Right cardiac atrium (tissue), 5 donors: ENCODE measurements at regions not wholly inside any gene's neighbourhood (a gene's known extent, or its start where the extent isn't known, plus 50 kb on each side); places are given as distances from the start of the nearest gene placed in this dataset.

Experiments
- ATAC-seq, 2 donors: fragments of 200-7000 bp; cut with Tn5 transposase; one replicate each; pipeline versions ENCODE4 v1.8.0 to v1.9.1; 2020; ENCODE audit warnings: moderate library complexity in 2 of 2, mild to moderate bottlenecking in 1 of 2
- DNase-seq, 3 donors: peaks; one replicate each; pipeline ENCODE4 v3.0.0-alpha.2; 2020
- H3K27ac ChIP-seq: one replicate; pipeline ENCODE4 v1.5.1; 2013; ENCODE audit warnings: mild to moderate bottlenecking, low read length, control low read depth, moderate library complexity
- H3K27me3 ChIP-seq: one replicate; pipeline ENCODE4 v1.6.1; 2013; ENCODE audit not compliant: control insufficient read depth, insufficient read depth
- H3K4me1 ChIP-seq: one replicate; pipeline ENCODE4 v1.6.1; 2013; ENCODE audit warnings: low read length; ENCODE audit not compliant: control insufficient read depth, insufficient read depth
- H3K4me3 ChIP-seq: one replicate; pipeline ENCODE4 v1.5.1; 2013; ENCODE audit warnings: low read length, control low read depth
- H3K9me3 ChIP-seq: one replicate; pipeline ENCODE4 v1.6.1; 2013; ENCODE audit warnings: low read length; ENCODE audit not compliant: control insufficient read depth
- WGBS: extraction: QIAGEN DNeasy Blood & Tissue Kit; methylation state at CpG from one replicate; pipeline ENCODE4 v1.1.7; 2013; 5-methylcytosine and 5-hydroxymethylcytosine counted together
- intact Hi-C, 4 donors: fragments of 100-400 bp; cut with DNase I; formaldehyde crosslinking; loops; one replicate each; pipeline versions ENCODE4 v1.11.0 to v1.14.0; 2022 to 2023
- donor health status: healthy with polysubstance abuse.
- donor health status: DM: no; HTN: yes; CAD: no.
- donor health status: DM: no; HTN: no; CAD: no.
- donor health status: DM: no; HTN: yes; CAD: no; lungs with severe emphysema.
- donor health status: DM: yes; HTN: yes; CAD: no.

DNA sequence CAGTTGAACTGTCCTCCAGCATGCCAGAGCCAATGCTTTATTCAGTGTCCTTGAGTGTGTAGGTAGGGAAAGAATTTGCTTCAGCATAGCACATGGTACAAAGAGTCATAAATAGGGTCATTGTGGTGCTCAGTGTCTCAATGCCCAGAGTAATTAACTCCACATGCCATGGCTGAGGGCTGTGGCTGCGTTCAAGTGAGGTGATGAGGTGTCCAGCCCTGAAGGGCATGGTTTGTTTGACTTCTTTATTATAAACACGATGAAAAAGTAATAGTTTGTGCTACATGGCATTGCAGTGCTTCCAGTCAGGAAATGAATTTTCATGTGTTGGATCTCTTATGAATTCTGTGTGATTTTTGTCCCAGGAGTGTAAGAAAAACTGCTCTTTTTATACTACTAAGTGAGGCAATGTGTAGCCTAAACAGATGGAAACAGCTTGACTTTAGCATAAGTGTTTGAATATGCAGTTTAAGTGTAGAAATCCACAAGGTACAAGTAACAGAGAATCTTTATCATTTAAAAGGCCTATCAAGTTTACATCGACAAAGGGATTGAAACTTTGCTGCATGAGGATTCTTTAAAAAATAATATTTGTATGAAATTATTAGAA is 507.9 kb upstream of the CDH2 start:
- ATAC-seq = no peak
- intact Hi-C loops = no loop called here
- Histone ChIP-seq H3K27me3 (no peaks in the 10 kb centered on the region), H3K9me3 (no peaks in the 10 kb centered on the region), H3K27ac (no peak overlapping the region), H3K4me3 (no peak overlapping the region), H3K4me1 (no peaks in the 10 kb centered on the region)
- DNase-seq = no peak
- WGBS = 68% methylated on average over 3 of the region's 3 CpGs

DNA sequence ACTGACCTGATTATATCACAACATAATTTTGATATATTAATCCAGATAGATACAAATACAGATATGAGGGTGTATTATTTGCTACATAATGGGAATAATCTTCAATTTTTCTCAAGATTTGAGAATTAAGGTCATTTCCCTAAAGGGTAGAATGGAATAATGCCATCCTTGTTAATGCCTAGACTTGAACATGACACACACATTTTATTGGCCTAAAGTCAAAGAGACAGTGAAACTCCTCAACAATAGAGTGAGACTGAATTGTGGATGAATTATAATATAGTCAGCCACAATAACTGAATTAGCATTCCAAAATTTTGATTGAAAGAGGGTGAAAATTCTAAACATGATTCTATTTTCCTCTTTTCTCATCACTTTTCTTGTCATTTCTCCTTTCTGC is 506.0 kb upstream of the CDH2 start:
- no peak overlapping the region for H3K27ac ChIP-seq
- ATAC-seq = no peak
- no peak overlapping the region for H3K4me3 ChIP-seq
- H3K27me3 ChIP-seq = no peaks in the 10 kb centered on the region
- peaks cover 2% of the 10 kb centered on the region for H3K4me1 ChIP-seq
- H3K9me3 ChIP-seq = no peaks in the 10 kb centered on the region
- DNase-seq = no peak
- intact Hi-C loops = no loop called here

DNA sequence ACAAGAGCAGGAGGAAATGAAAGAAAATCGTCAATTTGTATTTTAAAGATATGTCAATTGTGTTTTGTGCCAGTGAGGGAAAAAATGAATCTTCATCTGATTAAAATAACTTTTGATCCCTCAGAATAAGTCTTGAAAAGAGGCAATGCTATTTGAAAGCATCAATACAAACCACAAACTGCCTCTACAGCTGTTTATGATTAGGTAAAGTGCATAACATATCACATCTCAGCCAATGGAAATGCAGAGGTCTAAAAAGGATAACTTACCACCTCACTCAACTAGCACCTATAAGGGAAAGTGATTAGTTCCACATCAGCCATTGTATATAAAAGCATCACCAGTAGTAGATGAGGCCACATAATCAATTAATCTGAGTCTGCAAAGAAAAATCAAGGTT is 492.2 kb upstream of the CDH2 start:
- H3K27me3 ChIP-seq = no peaks in the 10 kb centered on the region
- H3K4me3 ChIP-seq = no peak overlapping the region
- intact Hi-C loops = no loop called here
- H3K9me3 ChIP-seq = no peaks in the 10 kb centered on the region
- WGBS = 82% methylated on average over 1 of the region's 1 CpG
- no peak overlapping the region for H3K27ac ChIP-seq
- H3K4me1 ChIP-seq = no peaks in the 10 kb centered on the region
- DNase-seq (no peak), ATAC-seq (no peak)

DNA sequence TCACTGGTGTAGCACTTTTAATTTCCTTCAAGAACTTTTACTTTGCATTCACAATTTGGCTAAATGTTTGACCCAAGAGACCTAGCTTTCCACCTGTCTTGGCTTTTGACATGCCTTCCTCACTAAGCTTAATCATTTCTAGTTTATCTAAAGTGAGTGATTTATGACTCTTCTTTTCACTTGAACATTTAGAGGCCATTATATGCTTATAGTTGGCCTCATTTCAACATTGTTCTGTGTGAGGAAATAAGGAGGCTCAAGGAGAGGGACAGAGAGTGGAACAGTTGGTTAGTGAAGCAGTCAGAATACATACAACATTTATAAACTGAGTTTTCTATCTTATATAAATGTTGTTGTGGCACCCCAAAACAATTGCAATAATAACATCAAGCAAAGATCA is 489.3 kb upstream of the CDH2 start:
- H3K9me3 ChIP-seq = no peaks in the 10 kb centered on the region
- DNase-seq = no peak
- H3K27me3 ChIP-seq = no peaks in the 10 kb centered on the region
- no peaks in the 10 kb centered on the region for H3K4me1 ChIP-seq
- no peak for ATAC-seq
- intact Hi-C loops = no loop called here
- no peak overlapping the region for H3K27ac ChIP-seq
- no peak overlapping the region for H3K4me3 ChIP-seq

DNA sequence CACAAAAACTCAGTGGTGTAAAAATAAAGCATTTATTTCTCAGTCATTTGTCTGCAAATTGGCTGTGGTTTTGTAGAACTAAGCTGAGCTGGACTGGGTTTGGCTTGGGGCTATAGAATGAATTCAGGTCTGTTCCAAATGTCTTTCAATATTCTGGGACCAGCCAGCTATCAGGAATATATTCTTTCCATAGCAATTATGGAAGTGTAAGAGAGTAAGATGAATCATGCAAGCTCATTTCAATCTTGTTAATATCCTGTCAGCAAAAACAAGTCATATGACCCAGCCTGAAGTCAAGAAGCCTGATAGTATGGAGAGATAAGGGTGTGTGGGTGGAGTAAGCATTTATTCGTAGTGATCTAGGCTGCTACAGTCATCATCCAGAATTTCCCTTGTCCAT is 481.0 kb upstream of the CDH2 start:
- H3K4me3 ChIP-seq = no peak overlapping the region
- H3K4me1 ChIP-seq = no peaks in the 10 kb centered on the region
- intact Hi-C loops = no loop called here
- H3K27ac ChIP-seq = no peak overlapping the region
- H3K9me3 ChIP-seq = no peaks in the 10 kb centered on the region
- no peak for ATAC-seq
- 16% methylated on average over 1 of the region's 1 CpG for WGBS
- no peaks in the 10 kb centered on the region for H3K27me3 ChIP-seq
- DNase-seq = no peak

DNA sequence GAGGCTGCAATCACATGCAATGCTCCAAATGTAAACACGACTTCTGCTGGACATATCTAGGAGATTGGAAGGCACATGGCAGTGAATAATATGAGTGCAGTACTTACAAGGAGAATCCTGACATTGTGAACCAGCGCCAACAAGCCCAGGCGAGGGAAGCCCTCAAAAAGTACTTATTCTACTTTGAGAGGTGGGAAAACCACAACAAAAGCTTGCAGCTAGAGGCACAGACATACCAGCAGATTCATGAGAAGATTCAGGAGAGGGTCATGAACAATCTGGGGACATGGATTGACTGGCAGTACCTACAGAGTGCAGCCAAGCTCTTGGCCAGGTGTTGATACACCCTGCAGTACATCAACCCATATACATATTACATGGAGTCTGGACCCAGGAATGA is 475.7 kb upstream of the CDH2 start:
- H3K27me3 ChIP-seq = no peaks in the 10 kb centered on the region
- no peak for DNase-seq
- intact Hi-C loops = no loop called here
- no peak overlapping the region for H3K4me3 ChIP-seq
- H3K4me1 ChIP-seq = no peaks in the 10 kb centered on the region
- no peaks in the 10 kb centered on the region for H3K9me3 ChIP-seq
- ATAC-seq = no peak
- H3K27ac ChIP-seq = no peak overlapping the region
- WGBS = 86% methylated on average over 3 of the region's 3 CpGs

DNA sequence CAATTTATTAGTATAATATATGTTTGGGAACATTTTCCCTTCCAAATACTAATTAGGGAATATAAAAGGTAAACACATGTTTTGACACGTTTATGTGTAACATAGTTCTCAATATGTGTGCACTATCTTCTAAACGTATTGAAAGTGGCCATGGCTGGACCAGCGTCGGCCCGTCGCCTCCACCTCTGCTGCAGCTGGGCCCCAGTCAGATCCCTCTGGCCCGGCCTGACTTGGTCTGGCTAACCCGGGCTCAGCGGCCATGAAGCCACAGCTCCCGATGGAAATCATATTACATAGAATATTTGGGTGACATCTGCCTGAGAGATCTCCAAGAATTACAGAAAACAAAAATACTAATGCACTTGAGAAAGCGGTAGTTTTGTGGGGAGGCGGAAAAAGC is 474.4 kb upstream of the CDH2 start:
- Histone ChIP-seq H3K4me1 (no peaks in the 10 kb centered on the region), H3K27me3 (no peaks in the 10 kb centered on the region), H3K4me3 (no peak overlapping the region), H3K27ac (no peak overlapping the region), H3K9me3 (no peaks in the 10 kb centered on the region)
- intact Hi-C loops = no loop called here
- DNase-seq (peak in 1 of 3 donors; percentile 23), ATAC-seq (no peak)
- 87% methylated on average over 12 of the region's 12 CpGs for WGBS

DNA sequence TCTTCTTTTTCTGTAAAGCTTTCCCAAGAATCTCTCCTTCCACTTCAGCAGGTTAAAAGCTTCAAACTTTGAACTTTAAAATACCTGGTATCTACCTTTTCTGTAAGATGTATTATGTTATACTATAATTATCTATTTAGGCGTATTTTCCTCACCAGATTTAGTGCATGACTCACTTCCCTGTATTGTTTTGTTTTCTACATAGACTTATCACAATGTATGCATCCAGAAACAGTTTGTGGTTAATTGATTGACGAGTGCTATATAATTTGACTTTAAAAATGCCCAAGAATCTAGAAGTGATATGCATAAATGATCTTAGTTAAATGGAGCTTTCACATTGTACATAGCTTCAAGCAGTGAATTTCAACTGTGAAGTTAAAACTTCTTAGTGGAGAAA is 473.9 kb upstream of the CDH2 start:
- Histone ChIP-seq H3K4me3 (no peak overlapping the region), H3K9me3 (no peaks in the 10 kb centered on the region), H3K27me3 (no peaks in the 10 kb centered on the region), H3K27ac (no peak overlapping the region), H3K4me1 (no peaks in the 10 kb centered on the region)
- 59% methylated on average over 2 of the region's 2 CpGs for WGBS
- ATAC-seq = no peak
- no peak for DNase-seq
- intact Hi-C loops = no loop called here

DNA sequence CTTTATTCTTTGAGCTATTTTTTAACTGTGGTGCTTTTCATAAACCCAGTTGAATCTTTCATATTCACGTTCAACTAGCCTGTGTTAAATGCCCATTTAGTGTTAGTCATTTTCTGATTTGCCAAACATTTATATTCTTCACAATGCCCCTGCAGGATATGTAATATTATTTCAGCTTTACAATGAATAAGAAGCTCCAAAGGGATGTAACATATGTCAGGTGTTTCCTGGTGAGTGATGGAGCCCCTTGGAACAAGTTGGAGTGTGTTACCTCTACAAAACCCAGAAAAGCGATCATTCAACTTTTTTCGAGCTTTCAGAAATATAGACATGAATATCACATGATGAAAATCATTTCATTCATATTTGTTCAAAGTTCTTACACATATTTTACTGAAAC is 471.0 kb upstream of the CDH2 start:
- Histone ChIP-seq H3K4me1 (no peaks in the 10 kb centered on the region), H3K27ac (no peak overlapping the region), H3K4me3 (no peak overlapping the region), H3K9me3 (no peaks in the 10 kb centered on the region), H3K27me3 (no peaks in the 10 kb centered on the region)
- intact Hi-C loops = no loop called here
- ATAC-seq (no peak), DNase-seq (no peak)
- WGBS = 82% methylated on average over 3 of the region's 3 CpGs

DNA sequence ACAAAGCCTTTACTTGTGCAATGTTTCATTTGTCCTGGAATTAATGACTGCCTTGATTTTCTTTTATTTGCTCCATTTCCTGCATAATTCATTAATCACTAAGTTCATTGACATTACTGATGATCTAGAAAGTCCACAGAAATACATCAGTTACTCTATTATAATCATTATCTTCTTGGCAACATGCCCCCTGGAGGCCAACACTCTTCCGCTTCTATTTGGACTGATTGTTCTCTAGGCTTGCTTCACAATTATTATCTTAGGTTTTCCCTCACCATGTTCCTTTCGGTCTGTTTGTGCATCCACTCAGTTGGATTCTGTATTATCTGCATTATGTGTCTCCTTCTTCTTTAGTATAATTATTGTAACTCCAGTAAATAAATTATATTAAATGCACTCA is 461.0 kb upstream of the CDH2 start:
- H3K4me3 ChIP-seq = no peak overlapping the region
- H3K27ac ChIP-seq = no peak overlapping the region
- DNase-seq = no peak
- intact Hi-C loops = no loop called here
- no peaks in the 10 kb centered on the region for H3K9me3 ChIP-seq
- H3K27me3 ChIP-seq = no peaks in the 10 kb centered on the region
- H3K4me1 ChIP-seq = no peaks in the 10 kb centered on the region
- WGBS = 47% methylated on average over 2 of the region's 2 CpGs
- no peak for ATAC-seq

DNA sequence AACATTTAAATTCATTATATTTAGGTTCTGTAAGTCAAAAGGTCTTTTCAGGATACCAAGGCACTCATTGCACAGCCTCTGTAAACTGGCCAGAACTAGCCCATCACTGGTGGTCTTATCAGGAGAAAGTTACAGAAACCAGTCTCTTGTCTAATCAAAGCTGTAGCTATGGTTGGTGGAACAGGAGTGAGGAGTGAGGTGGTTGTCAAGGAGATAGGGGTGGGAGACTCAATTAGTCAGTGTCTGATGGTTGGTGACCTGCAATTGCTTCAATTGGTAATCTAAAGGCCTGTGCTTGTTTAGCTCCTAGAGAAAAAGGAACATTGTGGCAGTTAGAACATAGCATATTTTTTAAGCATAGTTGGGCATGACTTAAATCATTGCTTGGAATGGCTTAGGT is 458.6 kb upstream of the CDH2 start:
- no peak overlapping the region for H3K27ac ChIP-seq
- intact Hi-C loops = no loop called here
- H3K27me3 ChIP-seq = no peaks in the 10 kb centered on the region
- ATAC-seq = no peak
- H3K9me3 ChIP-seq = no peaks in the 10 kb centered on the region
- H3K4me3 ChIP-seq = no peak overlapping the region
- no peak for DNase-seq
- no peaks in the 10 kb centered on the region for H3K4me1 ChIP-seq

DNA sequence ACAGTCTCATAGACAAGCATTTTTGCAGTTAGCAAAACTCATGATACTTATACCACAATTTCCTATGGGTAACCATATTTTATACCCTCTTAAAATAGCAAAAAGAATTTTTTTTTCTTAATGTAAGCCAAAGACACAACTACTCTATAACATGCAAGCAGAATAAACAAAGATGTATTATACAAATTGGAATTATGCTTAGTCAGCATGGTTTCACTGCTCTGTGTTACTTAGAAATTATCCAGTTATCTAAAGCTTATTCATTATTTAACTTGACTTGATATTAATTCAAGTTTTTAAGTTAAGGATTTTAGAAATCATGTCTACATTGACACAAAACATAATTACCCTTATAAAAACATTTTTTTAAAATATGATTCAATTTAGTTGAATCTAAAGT is 449.8 kb upstream of the CDH2 start:
- Histone ChIP-seq H3K27ac (no peak overlapping the region), H3K27me3 (no peaks in the 10 kb centered on the region), H3K4me3 (no peak overlapping the region), H3K9me3 (no peaks in the 10 kb centered on the region), H3K4me1 (no peaks in the 10 kb centered on the region)
- intact Hi-C loops = no loop called here
- no peak for DNase-seq
- no peak for ATAC-seq
